ENCODE measurements at regions not wholly inside any gene's neighbourhood (a gene's known extent, or its start where the extent isn't known, plus 50 kb on each side); places are given as distances from the start of the nearest gene placed in this dataset.

DNA sequence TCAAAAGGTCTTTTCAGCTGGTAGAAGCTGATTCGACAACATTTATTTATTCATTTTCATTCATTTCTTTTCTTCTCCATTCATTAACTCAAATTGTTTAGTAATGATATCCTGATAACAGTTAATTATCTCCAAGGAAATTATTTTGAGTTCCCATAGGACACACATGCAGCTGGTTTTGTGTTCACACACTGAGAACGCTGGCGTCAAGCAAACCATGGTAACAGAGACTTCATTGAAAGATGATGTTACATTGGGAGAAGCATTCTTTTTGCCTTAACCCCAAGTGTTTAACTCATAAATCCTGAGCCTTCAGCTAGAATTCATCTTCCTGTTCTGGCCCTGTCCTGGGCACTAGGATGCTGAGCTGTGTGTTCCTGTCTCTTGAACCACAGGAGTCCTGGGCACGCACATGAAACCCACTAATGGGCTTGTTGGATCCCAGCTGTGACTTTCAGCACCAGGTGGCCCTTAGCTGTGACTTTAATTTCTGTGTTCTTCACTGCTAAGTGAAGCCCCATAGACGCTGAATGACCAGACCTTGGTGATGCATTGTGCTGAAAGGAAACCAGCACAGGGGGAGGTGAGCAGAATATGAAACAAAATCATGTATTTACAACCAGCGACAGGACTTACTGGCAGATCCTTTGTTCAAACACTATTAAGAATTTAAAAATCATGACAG is 121.5 kb upstream of the PRSS58 start (continued):
- no peak for TF ChIP-seq ZNF114 (CRISPR knock-in tag; IDR thresholded peaks at IDR 0.05)
- TF ChIP-seq EZH2phosphoT487 (IDR thresholded peaks at IDR 0.05; ENCODE audit: unreplicated experiment) = no peak
- TF ChIP-seq, protein P1, sequence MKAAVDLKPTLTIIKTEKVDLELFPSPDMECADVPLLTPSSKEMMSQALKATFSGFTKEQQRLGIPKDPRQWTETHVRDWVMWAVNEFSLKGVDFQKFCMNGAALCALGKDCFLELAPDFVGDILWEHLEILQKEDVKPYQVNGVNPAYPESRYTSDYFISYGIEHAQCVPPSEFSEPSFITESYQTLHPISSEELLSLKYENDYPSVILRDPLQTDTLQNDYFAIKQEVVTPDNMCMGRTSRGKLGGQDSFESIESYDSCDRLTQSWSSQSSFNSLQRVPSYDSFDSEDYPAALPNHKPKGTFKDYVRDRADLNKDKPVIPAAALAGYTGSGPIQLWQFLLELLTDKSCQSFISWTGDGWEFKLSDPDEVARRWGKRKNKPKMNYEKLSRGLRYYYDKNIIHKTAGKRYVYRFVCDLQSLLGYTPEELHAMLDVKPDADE (IDR thresholded peaks at IDR 0.05) = no peak
- TF ChIP-seq, protein P2, sequence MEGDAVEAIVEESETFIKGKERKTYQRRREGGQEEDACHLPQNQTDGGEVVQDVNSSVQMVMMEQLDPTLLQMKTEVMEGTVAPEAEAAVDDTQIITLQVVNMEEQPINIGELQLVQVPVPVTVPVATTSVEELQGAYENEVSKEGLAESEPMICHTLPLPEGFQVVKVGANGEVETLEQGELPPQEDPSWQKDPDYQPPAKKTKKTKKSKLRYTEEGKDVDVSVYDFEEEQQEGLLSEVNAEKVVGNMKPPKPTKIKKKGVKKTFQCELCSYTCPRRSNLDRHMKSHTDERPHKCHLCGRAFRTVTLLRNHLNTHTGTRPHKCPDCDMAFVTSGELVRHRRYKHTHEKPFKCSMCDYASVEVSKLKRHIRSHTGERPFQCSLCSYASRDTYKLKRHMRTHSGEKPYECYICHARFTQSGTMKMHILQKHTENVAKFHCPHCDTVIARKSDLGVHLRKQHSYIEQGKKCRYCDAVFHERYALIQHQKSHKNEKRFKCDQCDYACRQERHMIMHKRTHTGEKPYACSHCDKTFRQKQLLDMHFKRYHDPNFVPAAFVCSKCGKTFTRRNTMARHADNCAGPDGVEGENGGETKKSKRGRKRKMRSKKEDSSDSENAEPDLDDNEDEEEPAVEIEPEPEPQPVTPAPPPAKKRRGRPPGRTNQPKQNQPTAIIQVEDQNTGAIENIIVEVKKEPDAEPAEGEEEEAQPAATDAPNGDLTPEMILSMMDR (conservative IDR thresholded peaks at IDR 0.05; ENCODE audit: low read depth in 2 of 2) = no peak
- TF ChIP-seq CREB1 (CRISPR knock-in tag; IDR thresholded peaks at IDR 0.05; ENCODE audit: low read depth) = no peak

DNA sequence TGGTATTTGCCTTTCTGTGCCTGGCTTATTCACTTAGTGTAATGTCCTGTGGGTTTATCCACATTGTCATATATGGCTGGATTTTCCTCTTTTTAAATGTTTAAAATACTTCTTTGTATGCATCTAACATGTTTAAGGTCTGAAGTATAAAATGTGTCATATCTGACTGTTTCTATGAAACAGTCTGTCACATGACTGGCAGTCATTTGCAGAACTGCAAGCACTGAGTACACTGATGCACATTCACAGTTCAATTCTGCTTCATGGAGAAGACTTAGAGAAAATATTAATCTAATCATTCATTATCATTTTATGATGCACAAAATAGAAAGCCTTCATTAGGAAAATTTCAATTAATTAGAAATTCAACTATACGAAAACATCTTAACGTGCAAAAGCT is 119.7 kb upstream of the PRSS58 start:
- H3K27ac Mint-ChIP-seq = no peak overlapping the region

More for the DNA sequence above, 119.7 kb upstream of the PRSS58 start:
- Mint-ChIP-seq H3K9me3 (no peaks in the 10 kb centered on the region), H3K4me1 (peaks cover 20% of the 10 kb centered on the region), H3K4me3 (no peak overlapping the region), H3K36me3 (ENCODE audit: low read depth) (no peaks in the 10 kb centered on the region), H3K27me3 (ENCODE audit: insufficient read depth, low read depth, poor library complexity) (peaks cover 10% of the 10 kb centered on the region)
- TF ChIP-seq EZH2 (IDR thresholded peaks at IDR 0.05; ENCODE audit: low read depth, unreplicated experiment) (no peak), JUNB (IDR thresholded peaks at IDR 0.05; ENCODE audit: unreplicated experiment) (no peak), CREB1 (CRISPR knock-in tag; IDR thresholded peaks at IDR 0.05; ENCODE audit: low read depth) (no peak), ZNF114 (CRISPR knock-in tag; IDR thresholded peaks at IDR 0.05) (no peak), STAT1 (IDR thresholded peaks at IDR 0.05; ENCODE audit: unreplicated experiment) (no peak), ZNF331 (CRISPR knock-in tag; IDR thresholded peaks at IDR 0.05; ENCODE audit: low read depth) (no peak), NANOG (IDR thresholded peaks at IDR 0.05; ENCODE audit: borderline replicate concordance) (no peak)
- TF ChIP-seq, protein P3, sequence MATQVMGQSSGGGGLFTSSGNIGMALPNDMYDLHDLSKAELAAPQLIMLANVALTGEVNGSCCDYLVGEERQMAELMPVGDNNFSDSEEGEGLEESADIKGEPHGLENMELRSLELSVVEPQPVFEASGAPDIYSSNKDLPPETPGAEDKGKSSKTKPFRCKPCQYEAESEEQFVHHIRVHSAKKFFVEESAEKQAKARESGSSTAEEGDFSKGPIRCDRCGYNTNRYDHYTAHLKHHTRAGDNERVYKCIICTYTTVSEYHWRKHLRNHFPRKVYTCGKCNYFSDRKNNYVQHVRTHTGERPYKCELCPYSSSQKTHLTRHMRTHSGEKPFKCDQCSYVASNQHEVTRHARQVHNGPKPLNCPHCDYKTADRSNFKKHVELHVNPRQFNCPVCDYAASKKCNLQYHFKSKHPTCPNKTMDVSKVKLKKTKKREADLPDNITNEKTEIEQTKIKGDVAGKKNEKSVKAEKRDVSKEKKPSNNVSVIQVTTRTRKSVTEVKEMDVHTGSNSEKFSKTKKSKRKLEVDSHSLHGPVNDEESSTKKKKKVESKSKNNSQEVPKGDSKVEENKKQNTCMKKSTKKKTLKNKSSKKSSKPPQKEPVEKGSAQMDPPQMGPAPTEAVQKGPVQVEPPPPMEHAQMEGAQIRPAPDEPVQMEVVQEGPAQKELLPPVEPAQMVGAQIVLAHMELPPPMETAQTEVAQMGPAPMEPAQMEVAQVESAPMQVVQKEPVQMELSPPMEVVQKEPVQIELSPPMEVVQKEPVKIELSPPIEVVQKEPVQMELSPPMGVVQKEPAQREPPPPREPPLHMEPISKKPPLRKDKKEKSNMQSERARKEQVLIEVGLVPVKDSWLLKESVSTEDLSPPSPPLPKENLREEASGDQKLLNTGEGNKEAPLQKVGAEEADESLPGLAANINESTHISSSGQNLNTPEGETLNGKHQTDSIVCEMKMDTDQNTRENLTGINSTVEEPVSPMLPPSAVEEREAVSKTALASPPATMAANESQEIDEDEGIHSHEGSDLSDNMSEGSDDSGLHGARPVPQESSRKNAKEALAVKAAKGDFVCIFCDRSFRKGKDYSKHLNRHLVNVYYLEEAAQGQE (IDR thresholded peaks at IDR 0.05; ENCODE audit: unreplicated experiment) = no peak
- TF ChIP-seq, protein P1 (IDR thresholded peaks at IDR 0.05) = no peak
- H3K4me1 ChIP-seq (ENCODE audit: insufficient read depth) = peaks cover 14% of the 10 kb centered on the region
- no peaks in the 10 kb centered on the region for H3K36me3 ChIP-seq (ENCODE audit: insufficient read depth)
- H3K4me2 ChIP-seq = no peak overlapping the region
- no peaks in the 10 kb centered on the region for H3K9me2 ChIP-seq (ENCODE audit: insufficient read depth)
- no peaks in the 10 kb centered on the region for H3K79me2 ChIP-seq (replicated peaks; ENCODE audit: insufficient read depth)
- H3F3A ChIP-seq (replicated peaks; ENCODE audit: low read depth) = no peaks in the 10 kb centered on the region
- no peak overlapping the region for H3K4me3 ChIP-seq
- no peak overlapping the region for H3K27ac ChIP-seq (ENCODE audit: low read depth)
- ATAC-seq (no peak), DNase-seq (ENCODE audit: low spot score) (no peak)
- no peaks in the 10 kb centered on the region for H3K27me3 ChIP-seq (ENCODE audit: insufficient read depth)
- H4K20me1 ChIP-seq (replicated peaks; ENCODE audit: insufficient read depth) = no peaks in the 10 kb centered on the region
- H2AFZ ChIP-seq = no peak overlapping the region

Data from GM23338 (cell line).